IMR-90 (cell line): ENCODE measurements at regions not wholly inside any gene's neighbourhood (a gene's known extent, or its start where the extent isn't known, plus 50 kb on each side); places are given as distances from the start of the nearest gene placed in this dataset.

Experiments used
- ATAC-seq: fragments of 200-7000 bp; cut with Tn5 transposase; 2 replicates; pipeline ENCODE4 v1.9.1; 2020; ENCODE audit warnings: low read depth, mild to moderate bottlenecking, moderate library complexity
- BruUV-seq: library from RNA; stranded (reverse); fragments of 400-500 nt; replicated peaks from 2 replicates; lab custom pipeline; 2021; lab: Mats Ljungman, UMichigan
- CTCF ChIA-PET: fragments of 300-600 bp; formaldehyde crosslinking; extraction: SDS; loops from one replicate; lab custom pipeline; 2021; ENCODE audit warnings: antibody characterized with exemption; lab: Yijun Ruan, JAX
- POLR2A ChIA-PET: fragments of 300-600 bp; sonication (Branson Sonifier 250); formaldehyde crosslinking; loops from one replicate; lab custom pipeline; 2022; ENCODE audit warnings: antibody characterized with exemption; ENCODE audit not compliant: unreplicated experiment; lab: Charles Lee
- DNase-seq: peaks from one replicate; pipeline ENCODE4 v3.0.0; 2013
- H2AFZ ChIP-seq: replicated peaks from 2 replicates; pipeline ENCODE3; 2013; ENCODE audit warnings: low read length, mild to moderate bottlenecking; ENCODE audit not compliant: poor library complexity
- H2AK5ac ChIP-seq: 2 replicates; pipeline ENCODE4 v1.6.1; 2013; ENCODE audit warnings: low read depth, low read length, inconsistent platforms
- H2AK9ac ChIP-seq: replicated peaks from 2 replicates; pipeline ENCODE3; 2013; ENCODE audit warnings: mild to moderate bottlenecking, low read depth, low read length, moderate library complexity; ENCODE audit not compliant: poor library complexity
- H2BK120ac ChIP-seq: 2 replicates; pipeline ENCODE4 v1.6.1; 2013; ENCODE audit warnings: low read depth, low read length, inconsistent platforms
- H2BK15ac ChIP-seq: 3 replicates; pipeline ENCODE4 v1.6.1; 2013; ENCODE audit warnings: low read depth, low read length, inconsistent platforms
- H2BK20ac ChIP-seq: 2 replicates; pipeline ENCODE4 v1.6.1; 2013; ENCODE audit warnings: low read depth, mild to moderate bottlenecking, inconsistent platforms, low read length, moderate library complexity
- H2BK5ac ChIP-seq: 2 replicates; pipeline ENCODE4 v1.6.1; 2013; ENCODE audit warnings: mild to moderate bottlenecking, low read depth, low read length, inconsistent platforms; ENCODE audit not compliant: poor library complexity, severe bottlenecking
- H3K14ac ChIP-seq: replicated peaks from 2 replicates; pipeline ENCODE4 v1.6.1; 2013; ENCODE audit warnings: low read depth, low read length, inconsistent platforms
- H3K18ac ChIP-seq: 2 replicates; pipeline ENCODE4 v1.6.1; 2013; ENCODE audit warnings: low read depth, low read length, control low read depth
- H3K23ac ChIP-seq: 2 replicates; pipeline ENCODE4 v1.6.1; 2013; ENCODE audit warnings: low read depth, low read length, inconsistent platforms
- H3K27ac ChIP-seq: 2 replicates; pipeline ENCODE4 v1.5.1; 2013; ENCODE audit warnings: mild to moderate bottlenecking, control low read depth, low read length; ENCODE audit not compliant: insufficient read depth
- H3K27me3 ChIP-seq: 2 replicates; pipeline ENCODE4 v1.6.1; 2013; ENCODE audit warnings: low read length; ENCODE audit not compliant: control insufficient read depth, insufficient read depth
- H3K36me3 ChIP-seq: 2 replicates; pipeline ENCODE4 v1.6.1; 2013; ENCODE audit warnings: low read length, mixed read lengths; ENCODE audit not compliant: control insufficient read depth, insufficient read depth
- H3K4ac ChIP-seq: 2 replicates; pipeline ENCODE4 v1.6.1; 2013; ENCODE audit warnings: low read depth, low read length, inconsistent platforms
- H3K4me1 ChIP-seq: 2 replicates; pipeline ENCODE4 v1.6.1; 2013; ENCODE audit warnings: low read length, mixed read lengths; ENCODE audit not compliant: control insufficient read depth, insufficient read depth
- H3K4me2 ChIP-seq: 2 replicates; pipeline ENCODE4 v1.6.1; 2013; ENCODE audit warnings: low read depth, mild to moderate bottlenecking, control low read depth, low read length, moderate library complexity
- H3K4me3 ChIP-seq: 2 replicates; pipeline ENCODE4 v1.5.1; 2013; ENCODE audit warnings: low read depth, mild to moderate bottlenecking, control low read depth, low read length, moderate library complexity; ENCODE audit not compliant: insufficient read depth
- H3K56ac ChIP-seq: 2 replicates; pipeline ENCODE4 v1.6.1; 2013; ENCODE audit warnings: low read length, inconsistent platforms; ENCODE audit not compliant: insufficient read depth; ENCODE audit errors: extremely low read depth
- H3K79me1 ChIP-seq, 2 experiments: 2 replicates each; pipeline ENCODE4 v1.6.1; 2013; ENCODE audit warnings: low read length in 2 of 2, inconsistent platforms in 1 of 2, low read depth in 1 of 2
- H3K9ac ChIP-seq: 2 replicates; pipeline ENCODE4 v1.6.1; 2013; ENCODE audit warnings: low read depth, low read length, control low read depth
- H3K9me1 ChIP-seq: 2 replicates; pipeline ENCODE4 v1.6.1; 2013; ENCODE audit warnings: low read length, inconsistent platforms; ENCODE audit not compliant: insufficient read depth
- H3K9me3 ChIP-seq: 2 replicates; pipeline ENCODE4 v1.6.1; 2013; ENCODE audit warnings: low read length; ENCODE audit not compliant: control insufficient read depth, insufficient read depth
- H4K20me1 ChIP-seq: 2 replicates; pipeline ENCODE4 v1.6.1; 2013; ENCODE audit warnings: low read length, inconsistent platforms; ENCODE audit not compliant: insufficient read depth
- H4K5ac ChIP-seq: 2 replicates; pipeline ENCODE4 v1.6.1; 2013; ENCODE audit warnings: mild to moderate bottlenecking, low read depth, low read length, control low read depth
- H4K8ac ChIP-seq, 2 experiments: 2 replicates each; pipeline ENCODE4 v1.6.1; 2013; ENCODE audit warnings: low read depth in 2 of 2, low read length in 2 of 2, control low read depth in 1 of 2, inconsistent platforms in 1 of 2
- H4K91ac ChIP-seq: 2 replicates; pipeline ENCODE4 v1.6.1; 2013; ENCODE audit warnings: low read depth, low read length, inconsistent platforms; ENCODE audit not compliant: insufficient read depth
- BHLHE40 ChIP-seq: fragments of 150-350 bp; IDR thresholded peaks from 2 replicates; pipeline ENCODE4 v1.6.1; 2016; ENCODE audit warnings: mild to moderate bottlenecking, low read depth, low read length
- POLR2A ChIP-seq: IDR thresholded peaks from 2 replicates; pipeline ENCODE4 v1.6.1; 2012; ENCODE audit warnings: mild to moderate bottlenecking, low read depth, low read length
- RFX5 ChIP-seq: IDR thresholded peaks from 2 replicates; pipeline ENCODE4 v1.8.0; 2012; ENCODE audit warnings: low read depth, mild to moderate bottlenecking, low read length, moderate library complexity
- WGBS, 2 experiments: methylation state at CpG; one replicate each; pipeline versions ENCODE4 v1.1.5 to v1.1.7; 2013; ENCODE audit warnings: missing lambda C conversion rate in 2 of 2; ENCODE audit not compliant: insufficient read length in 1 of 2; ENCODE audit errors: extremely low coverage in 2 of 2; 5-methylcytosine and 5-hydroxymethylcytosine counted together
- dilution Hi-C: fragments of 300-500 bp; cut with HindIII; formaldehyde crosslinking; loops from one replicate; pipeline ENCODE4 v1.14.3; 2018; ENCODE audit warnings: low sequenced_read_pairs; ENCODE audit not compliant: unreplicated experiment
- in situ Hi-C: fragments of 300-500 bp; cut with MboI; formaldehyde crosslinking; loops from 3 replicates; pipeline ENCODE4 v1.14.3; 2019; ENCODE audit warnings: low sequenced_read_pairs, inconsistent platforms, mixed read lengths
- intact Hi-C: fragments of 100-400 bp; cut with micrococcal nuclease; formaldehyde crosslinking; loops from 2 replicates; pipeline ENCODE4 v1.10.0; 2022

- no peaks in the 10 kb centered on the region for H4K20me1 ChIP-seq
- no peak overlapping the region for H3K9ac ChIP-seq
- in situ Hi-C loops (no loop called here), intact Hi-C loops (no loop called here), dilution Hi-C loops (no loop called here)
- no peaks in the 10 kb centered on the region for H3K4me1 ChIP-seq
- H4K91ac ChIP-seq, result no peak overlapping the region
- no peak overlapping the region for H3K27ac ChIP-seq
- WGBS, 2 experiments, result no CpG with 5 or more reads among the region's 7 CpGs
- no peak overlapping the region for H3K23ac ChIP-seq
- no peak overlapping the region for H2AK9ac ChIP-seq
- H3K18ac ChIP-seq, result no peak overlapping the region
- no peak overlapping the region for H4K8ac ChIP-seq
- no peak overlapping the region for H3K14ac ChIP-seq
- no peak overlapping the region for H2BK15ac ChIP-seq
- H3K9me3 ChIP-seq, result peaks cover 22% of the 10 kb centered on the region
- no TSS peak for BruUV-seq
- DNase-seq, result no peak
- no peak overlapping the region for H2AK5ac ChIP-seq
- H3K9me1 ChIP-seq, result no peaks in the 10 kb centered on the region
- no peak overlapping the region for H2BK20ac ChIP-seq
- CTCF ChIA-PET, result no interaction called here
- H3K56ac ChIP-seq, result no peak overlapping the region
- H3K36me3 ChIP-seq, result no peaks in the 10 kb centered on the region
- no peak overlapping the region for H2BK5ac ChIP-seq
- no peak overlapping the region for H3K4me3 ChIP-seq
- TF ChIP-seq BHLHE40 (no peak), RFX5 (no peak), POLR2A (no peak)
- no peak overlapping the region for H2AFZ ChIP-seq
- H3K4me2 ChIP-seq, result no peak overlapping the region
- no peak overlapping the region for H4K5ac ChIP-seq
- POLR2A ChIA-PET, result no interaction called here
- H3K27me3 ChIP-seq, result no peaks in the 10 kb centered on the region
- ATAC-seq, result no peak
- H3K4ac ChIP-seq, result no peak overlapping the region
- no peak overlapping the region for H2BK120ac ChIP-seq
- no peaks in the 10 kb centered on the region for H3K79me1 ChIP-seq
Observed at GRCh38 chr5:6251565-6252102, 126.7 kb downstream of the MED10 start.
